Mucosa of rectum (tissue), 2 donors: ENCODE measurements at regions not wholly inside any gene's neighbourhood (a gene's known extent, or its start where the extent isn't known, plus 50 kb on each side); places are given as distances from the start of the nearest gene placed in this dataset.
"Not testable (repeated sequence)": the region's sequence is repeated elsewhere in the genome, so short reads cannot be mapped to it uniquely, and the experiment has no call there.

Experiments used
- H3K27ac ChIP-seq, 2 donors: one replicate each; pipeline ENCODE4 v1.7.0; 2013; ENCODE audit warnings: inconsistent platforms in 2 of 2, low read depth in 2 of 2, low read length in 2 of 2
- H3K27me3 ChIP-seq, 2 donors: one replicate each; pipeline ENCODE4 v1.7.0; 2013; ENCODE audit warnings: low read length in 2 of 2; ENCODE audit not compliant: control insufficient read depth in 2 of 2, insufficient read depth in 2 of 2
- H3K36me3 ChIP-seq, 2 donors: one replicate each; pipeline ENCODE4 v1.7.0; 2013; ENCODE audit warnings: low read length in 2 of 2; ENCODE audit not compliant: control insufficient read depth in 2 of 2, insufficient read depth in 2 of 2
- H3K4me1 ChIP-seq, 2 donors: one replicate each; pipeline ENCODE4 v1.7.0; 2013; ENCODE audit warnings: low read length in 2 of 2, mild to moderate bottlenecking in 1 of 2; ENCODE audit not compliant: control insufficient read depth in 2 of 2, insufficient read depth in 2 of 2
- H3K4me3 ChIP-seq, 2 donors: one replicate each; pipeline ENCODE4 v1.7.0; 2013; ENCODE audit warnings: low read length in 2 of 2
- H3K9ac ChIP-seq, 2 donors: one replicate each; pipeline ENCODE4 v1.7.0; 2013; ENCODE audit warnings: low read length in 2 of 2, low read depth in 1 of 2, mild to moderate bottlenecking in 1 of 2
- H3K9me3 ChIP-seq, 2 donors: one replicate each; pipeline ENCODE4 v1.7.0; 2013; ENCODE audit warnings: low read length in 2 of 2; ENCODE audit not compliant: control insufficient read depth in 2 of 2
- donor health status: healthy.
- donor health status: Normal muscosa, but diverticular disease.

DNA sequence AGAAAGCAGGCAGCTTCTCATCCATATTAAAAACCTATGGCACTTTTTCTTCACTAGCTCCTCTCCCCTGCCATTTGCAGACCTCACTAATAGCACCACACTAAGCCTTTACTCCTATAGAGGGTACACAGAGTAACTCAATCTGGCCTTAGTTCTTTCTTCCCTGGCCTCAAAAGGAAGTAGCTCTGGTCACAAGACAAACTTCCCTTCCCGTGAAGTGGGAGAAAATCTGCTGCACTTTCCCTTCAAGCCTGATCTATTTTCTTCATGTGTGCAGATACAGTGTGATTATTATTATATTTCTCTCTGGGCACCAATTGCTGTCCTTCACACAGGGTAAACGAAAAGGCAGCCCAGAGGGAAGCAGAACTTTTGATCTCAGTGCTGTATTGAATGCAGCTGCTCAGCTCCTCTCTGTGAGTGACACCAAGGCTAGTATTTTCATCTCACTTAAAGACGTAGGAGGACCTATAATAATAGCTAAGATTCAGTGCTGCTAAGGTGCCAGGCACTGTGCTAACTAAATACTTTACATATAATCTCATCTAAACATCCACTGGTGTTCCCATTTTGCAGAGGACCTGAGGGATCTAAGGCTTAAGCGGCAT, 61.9 kb upstream of the RASGRP1 start:
- Histone ChIP-seq H3K9ac (no peak overlapping the region), H3K27ac (no peak overlapping the region)

GRCh38 chr15:38627689-38628277, 63.2 kb upstream of the RASGRP1 start:
- peaks cover 7 to 10% of the 10 kb centered on the region in 2 donors for H3K4me1 ChIP-seq
- H3K9me3 ChIP-seq = no peaks in the 10 kb centered on the region
- no peak overlapping the region for H3K4me3 ChIP-seq
- H3K9ac ChIP-seq = no peak overlapping the region
- H3K27ac ChIP-seq = no peak overlapping the region
- H3K36me3 ChIP-seq = no peaks in the 10 kb centered on the region
- H3K27me3 ChIP-seq = no peaks in the 10 kb centered on the region

More for the DNA sequence above, 61.9 kb upstream of the RASGRP1 start:
- Histone ChIP-seq H3K27me3 (no peaks in the 10 kb centered on the region), H3K36me3 (no peaks in the 10 kb centered on the region), H3K4me3 (no peak overlapping the region), H3K9me3 (no peaks in the 10 kb centered on the region), H3K4me1 (peaks cover 10 to 16% of the 10 kb centered on the region in 2 donors)

DNA sequence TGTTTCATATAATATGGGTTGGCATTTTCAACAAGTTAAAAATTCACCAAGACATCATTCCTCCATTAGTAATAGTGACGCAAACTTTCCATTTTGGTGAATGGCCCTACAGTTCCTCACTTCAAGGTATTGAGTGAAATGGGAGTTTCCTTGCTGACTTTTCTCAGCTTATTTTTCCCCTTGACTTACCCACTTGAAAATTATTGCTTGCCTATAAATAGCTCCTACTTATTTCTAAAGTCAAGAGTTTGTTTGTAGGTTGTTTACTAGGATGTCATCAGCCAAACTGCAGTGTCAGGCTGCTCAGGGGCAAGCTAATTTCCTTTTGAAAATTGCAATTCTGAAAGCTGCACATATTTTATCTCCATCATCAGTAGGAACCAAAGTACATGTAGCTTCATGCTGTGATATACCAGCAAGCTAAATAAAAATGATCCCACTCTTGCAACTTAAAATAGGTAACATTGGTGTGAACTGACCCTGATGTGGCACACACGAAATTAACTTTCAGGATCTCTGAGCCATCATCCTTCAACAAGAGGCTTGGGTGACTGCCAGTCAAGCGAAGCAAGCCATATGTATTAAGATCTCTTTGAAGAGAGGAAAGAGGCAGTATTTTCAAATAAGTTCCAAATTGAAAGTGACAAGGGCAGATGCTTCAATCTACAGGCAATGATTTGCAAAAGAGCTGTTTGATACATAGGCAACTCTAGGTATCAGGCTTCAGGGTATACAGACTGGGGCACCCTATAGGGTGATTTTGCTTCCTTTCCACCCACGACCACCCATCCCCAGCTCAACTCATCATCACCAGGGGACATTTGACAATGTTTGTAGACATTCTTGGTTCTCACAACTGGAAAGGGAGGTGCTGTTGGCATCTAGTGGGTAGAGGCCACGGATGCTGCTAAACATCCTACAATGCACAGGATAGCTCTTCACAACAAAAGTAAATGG, 66.8 kb upstream of the RASGRP1 start:
- Histone ChIP-seq H3K9ac (no peak overlapping the region), H3K27me3 (no peaks in the 10 kb centered on the region), H3K9me3 (no peaks in the 10 kb centered on the region), H3K36me3 (no peaks in the 10 kb centered on the region), H3K4me1 (peaks cover 0 to 3% of the 10 kb centered on the region in 2 donors), H3K4me3 (no peak overlapping the region), H3K27ac (no peak overlapping the region)

DNA sequence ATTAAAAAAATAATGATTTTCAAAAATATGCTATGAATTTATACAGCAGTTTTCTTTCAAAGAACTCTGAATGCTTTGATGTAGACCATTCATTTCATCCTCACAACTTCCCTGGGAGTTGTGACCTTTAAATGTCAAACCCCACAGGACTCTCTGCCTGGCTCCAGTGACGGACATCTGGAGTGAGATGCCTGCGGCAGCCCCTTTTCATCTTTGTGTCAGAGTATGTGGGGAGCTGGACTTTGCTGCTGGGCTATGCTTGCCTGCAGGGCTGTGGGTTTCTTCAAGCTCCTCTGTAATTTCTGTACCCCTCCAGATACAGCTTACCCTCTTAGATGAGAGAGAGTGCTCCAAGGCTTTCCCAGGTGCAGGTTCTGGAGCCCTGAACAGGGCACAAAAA, 70.6 kb upstream of the RASGRP1 start:
- Histone ChIP-seq H3K4me1 (no peaks in the 10 kb centered on the region), H3K9me3 (no peaks in the 10 kb centered on the region), H3K27me3 (no peaks in the 10 kb centered on the region)

DNA sequence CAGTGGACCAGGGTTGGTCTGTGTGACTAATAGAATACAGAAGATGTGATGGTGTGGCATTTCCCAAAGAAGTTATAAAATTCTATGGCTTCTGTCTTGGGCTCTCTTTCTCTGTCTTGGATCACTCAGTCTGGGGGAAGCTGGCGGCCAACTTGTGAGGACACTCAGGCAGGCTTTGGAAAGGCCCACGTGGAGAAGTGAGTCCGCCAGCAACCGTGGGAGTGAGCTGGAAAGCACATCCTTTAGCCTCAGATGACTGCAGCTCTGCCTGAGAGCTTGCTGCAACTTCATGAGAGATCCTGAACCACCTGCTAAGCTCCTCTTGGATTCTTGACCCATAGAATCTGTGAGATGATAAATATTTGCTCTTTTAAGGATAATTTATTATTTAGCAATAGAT, 72.0 kb upstream of the RASGRP1 start:
- no peaks in the 10 kb centered on the region for H3K36me3 ChIP-seq
- no peak overlapping the region for H3K9ac ChIP-seq
- H3K4me1 ChIP-seq = no peaks in the 10 kb centered on the region
- no peak overlapping the region for H3K27ac ChIP-seq
- no peaks in the 10 kb centered on the region for H3K27me3 ChIP-seq
- no peaks in the 10 kb centered on the region for H3K9me3 ChIP-seq
- H3K4me3 ChIP-seq = no peak overlapping the region

More for the DNA sequence above, 70.6 kb upstream of the RASGRP1 start:
- no peaks in the 10 kb centered on the region for H3K36me3 ChIP-seq
- no peak overlapping the region for H3K4me3 ChIP-seq
- H3K27ac ChIP-seq = no peak overlapping the region
- H3K9ac ChIP-seq = no peak overlapping the region

DNA sequence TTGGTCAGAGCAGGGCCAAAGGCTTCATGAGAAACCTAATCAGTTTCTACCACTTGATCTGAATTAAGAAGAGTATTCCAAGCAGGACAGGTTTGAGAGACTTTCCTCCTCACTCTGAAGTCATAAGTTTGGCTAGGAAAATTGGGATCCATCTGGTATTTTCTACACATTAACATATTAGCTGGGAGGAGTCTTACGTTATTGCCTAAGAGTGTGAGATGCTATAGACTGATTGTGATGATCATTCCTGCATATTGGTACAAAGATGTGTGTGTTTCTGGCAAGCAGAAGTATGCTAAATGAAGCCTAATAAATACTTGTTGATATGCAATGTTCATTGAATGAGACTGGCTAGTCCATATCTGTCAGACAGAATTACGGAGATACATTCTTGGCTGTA, 73.5 kb upstream of the RASGRP1 start:
- H3K9ac ChIP-seq = no peak overlapping the region
- no peaks in the 10 kb centered on the region for H3K4me1 ChIP-seq
- H3K4me3 ChIP-seq = no peak overlapping the region
- H3K9me3 ChIP-seq = no peaks in the 10 kb centered on the region
- H3K27ac ChIP-seq = no peak overlapping the region
- H3K36me3 ChIP-seq = no peaks in the 10 kb centered on the region
- no peaks in the 10 kb centered on the region for H3K27me3 ChIP-seq

- Histone ChIP-seq H3K27ac (no peak overlapping the region), H3K4me1 (no peaks in the 10 kb centered on the region), H3K9me3 (no peaks in the 10 kb centered on the region), H3K27me3 (no peaks in the 10 kb centered on the region), H3K36me3 (no peaks in the 10 kb centered on the region), H3K4me3 (no peak overlapping the region), H3K9ac (no peak overlapping the region)
These were observed 74.2 kb upstream of the RASGRP1 start for GRCh38 chr15:38638811-38639210.

DNA sequence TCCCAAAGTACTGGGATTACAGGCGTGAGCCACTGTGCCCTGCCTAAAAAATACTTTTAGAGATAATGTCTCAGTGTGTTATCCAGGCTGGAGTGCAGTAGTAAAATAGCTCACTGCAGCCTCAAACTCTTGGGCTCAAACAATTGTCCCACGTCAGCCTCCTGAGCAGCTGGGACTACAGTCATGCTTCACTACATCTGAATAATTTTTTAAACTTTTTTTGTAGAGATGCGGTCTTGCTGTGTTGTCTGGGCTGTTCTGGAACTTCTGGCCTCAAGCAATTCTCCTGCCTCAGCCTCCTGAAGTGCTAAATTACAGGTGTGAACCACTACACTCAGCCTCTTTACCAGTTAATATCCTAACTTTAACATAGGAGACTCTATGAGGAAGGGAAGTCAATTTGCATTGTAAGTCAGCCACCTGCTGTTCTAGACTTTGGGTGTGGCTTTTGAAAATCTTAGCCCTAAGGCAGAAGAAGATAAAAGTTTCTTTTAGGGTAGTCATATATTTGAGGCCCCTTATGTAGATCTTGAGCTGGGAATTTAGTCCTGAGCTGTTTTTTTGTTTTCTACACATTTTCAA, 78.2 kb upstream of the RASGRP1 start:
- H3K9ac ChIP-seq = no peak overlapping the region
- no peak overlapping the region for H3K27ac ChIP-seq
- H3K4me3 ChIP-seq = no peak overlapping the region
- H3K4me1 ChIP-seq = no peaks in the 10 kb centered on the region
- H3K9me3 ChIP-seq = no peaks in the 10 kb centered on the region
- no peaks in the 10 kb centered on the region for H3K27me3 ChIP-seq
- H3K36me3 ChIP-seq = no peaks in the 10 kb centered on the region

GRCh38 chr15:38644353-38644752, 79.7 kb upstream of the RASGRP1 start:
- H3K4me3 ChIP-seq, H3K9ac ChIP-seq, H3K4me1 ChIP-seq, H3K9me3 ChIP-seq, H3K27me3 ChIP-seq, H3K36me3 ChIP-seq, H3K27ac ChIP-seq: not testable (repeated sequence)

DNA sequence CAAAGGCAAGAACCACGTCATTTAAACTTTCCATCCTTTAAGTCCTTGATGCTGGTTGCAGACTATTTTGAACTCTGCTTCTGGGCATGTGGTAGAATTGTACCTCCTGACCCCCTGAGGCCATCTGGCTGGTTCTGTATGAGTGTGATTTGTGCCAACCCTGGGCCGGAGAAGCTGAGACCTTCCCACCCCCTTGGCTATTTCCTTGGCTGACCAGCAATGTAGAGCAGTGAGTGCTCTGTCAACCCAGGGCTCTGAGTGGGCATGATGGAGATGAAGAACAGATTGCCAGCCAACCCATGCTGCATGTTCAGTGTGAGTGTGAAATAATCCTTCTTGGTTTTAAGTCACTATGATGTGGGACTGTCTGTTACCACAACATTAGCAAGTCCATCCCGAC, 82.1 kb upstream of the RASGRP1 start:
- no peaks in the 10 kb centered on the region for H3K9me3 ChIP-seq
- H3K27me3 ChIP-seq = no peaks in the 10 kb centered on the region
- no peak overlapping the region for H3K27ac ChIP-seq
- H3K36me3 ChIP-seq = no peaks in the 10 kb centered on the region
- H3K4me3 ChIP-seq = no peak overlapping the region
- H3K4me1 ChIP-seq = no peaks in the 10 kb centered on the region
- H3K9ac ChIP-seq = no peak overlapping the region
